ENCODE measurements at regions not wholly inside any gene's neighbourhood (a gene's known extent, or its start where the extent isn't known, plus 50 kb on each side); places are given as distances from the start of the nearest gene placed in this dataset.

- Histone ChIP-seq H3K9me3 (ENCODE audit: low read length) (no peaks in the 10 kb centered on the region), H2AFZ (ENCODE audit: low read length) (no peak overlapping the region), H3K4me3 (ENCODE audit: low read depth, low read length, poor library complexity, severe bottlenecking) (no peak overlapping the region), H4K20me1 (ENCODE audit: insufficient read depth, low read length) (no peaks in the 10 kb centered on the region), H3K9me2 (ENCODE audit: insufficient read depth, low read length) (no peaks in the 10 kb centered on the region), H3K27ac (ENCODE audit: low read depth, low read length, poor library complexity, severe bottlenecking) (no peak overlapping the region), H3K79me2 (ENCODE audit: insufficient read depth, low read depth, low read length) (no peaks in the 10 kb centered on the region), H3K4me1 (ENCODE audit: insufficient read depth, low read length, poor library complexity, severe bottlenecking) (no peaks in the 10 kb centered on the region), H3K4me2 (ENCODE audit: low read length) (no peak overlapping the region), H3K36me3 (ENCODE audit: insufficient read depth, low read length) (no peaks in the 10 kb centered on the region)
- ChIA-PET POLR2A (no interaction called here), CTCF (ENCODE audit: unreplicated experiment) (no interaction called here)
- no peak for DNase-seq (ENCODE audit: low spot score)
- no peak for TF ChIP-seq CTCF (conservative IDR thresholded peaks at IDR 0.05; ENCODE audit: low read length)
- no peak for TF ChIP-seq EZH2phosphoT487 (IDR thresholded peaks at IDR 0.05; ENCODE audit: borderline replicate concordance, low read depth, low read length)
- no TSS peak for BruUV-seq (replicated peaks)
- intact Hi-C loops (cut with micrococcal nuclease; ENCODE audit: unreplicated experiment) = no loop called here
Observed at GRCh38 chr1:87939444-87939843, 610.8 kb downstream of the LMO4 start.

GRCh38 chr1:87940421-87940820, 611.7 kb downstream of the LMO4 start:
- Histone ChIP-seq H3K36me3 (ENCODE audit: insufficient read depth, low read length) (no peaks in the 10 kb centered on the region), H4K20me1 (ENCODE audit: insufficient read depth, low read length) (no peaks in the 10 kb centered on the region), H3K4me3 (ENCODE audit: low read depth, low read length, poor library complexity, severe bottlenecking) (no peak overlapping the region), H3K9me2 (ENCODE audit: insufficient read depth, low read length) (no peaks in the 10 kb centered on the region), H3K4me1 (ENCODE audit: insufficient read depth, low read length, poor library complexity, severe bottlenecking) (no peaks in the 10 kb centered on the region), H3K9me3 (ENCODE audit: low read length) (no peaks in the 10 kb centered on the region), H3K79me2 (ENCODE audit: insufficient read depth, low read depth, low read length) (no peaks in the 10 kb centered on the region), H3K27ac (ENCODE audit: low read depth, low read length, poor library complexity, severe bottlenecking) (no peak overlapping the region), H3K4me2 (ENCODE audit: low read length) (no peak overlapping the region), H2AFZ (ENCODE audit: low read length) (no peak overlapping the region)
- ChIA-PET POLR2A (no interaction called here), CTCF (ENCODE audit: unreplicated experiment) (no interaction called here)
- no peak for TF ChIP-seq CTCF (conservative IDR thresholded peaks at IDR 0.05; ENCODE audit: low read length)
- TF ChIP-seq EZH2phosphoT487 (IDR thresholded peaks at IDR 0.05; ENCODE audit: borderline replicate concordance, low read depth, low read length) = no peak
- intact Hi-C loops (cut with micrococcal nuclease; ENCODE audit: unreplicated experiment) = no loop called here
- no TSS peak for BruUV-seq (replicated peaks)
- no peak for DNase-seq (ENCODE audit: low spot score)

- Histone ChIP-seq H3K79me2 (ENCODE audit: insufficient read depth, low read depth, low read length) (no peaks in the 10 kb centered on the region), H3K9me2 (ENCODE audit: insufficient read depth, low read length) (no peaks in the 10 kb centered on the region), H3K27ac (ENCODE audit: low read depth, low read length, poor library complexity, severe bottlenecking) (no peak overlapping the region), H4K20me1 (ENCODE audit: insufficient read depth, low read length) (no peaks in the 10 kb centered on the region), H3K4me3 (ENCODE audit: low read depth, low read length, poor library complexity, severe bottlenecking) (no peak overlapping the region), H2AFZ (ENCODE audit: low read length) (no peak overlapping the region), H3K36me3 (ENCODE audit: insufficient read depth, low read length) (no peaks in the 10 kb centered on the region), H3K4me1 (ENCODE audit: insufficient read depth, low read length, poor library complexity, severe bottlenecking) (no peaks in the 10 kb centered on the region), H3K4me2 (ENCODE audit: low read length) (no peak overlapping the region), H3K9me3 (ENCODE audit: low read length) (no peaks in the 10 kb centered on the region)
- ChIA-PET CTCF (ENCODE audit: unreplicated experiment) (no interaction called here), POLR2A (interaction anchor here (0.7 to 1.1 kb wide), 3 partner anchors 42 to 968 kb away, joined by 3 read pairs; no protein-coding TSS in a partner anchor)
- BruUV-seq (replicated peaks) = no TSS peak
- no peak for TF ChIP-seq CTCF (conservative IDR thresholded peaks at IDR 0.05; ENCODE audit: low read length)
- TF ChIP-seq EZH2phosphoT487 (IDR thresholded peaks at IDR 0.05; ENCODE audit: borderline replicate concordance, low read depth, low read length) = no peak
- intact Hi-C loops (cut with micrococcal nuclease; ENCODE audit: unreplicated experiment) = no loop called here
- DNase-seq (ENCODE audit: low spot score) = no peak
Observed at GRCh38 chr1:87941337-87941946, 612.8 kb downstream of the LMO4 start.

All from OCI-LY7 (cell line).